Astrocyte (in vitro differentiated cells and primary cell): ENCODE measurements at regions not wholly inside any gene's neighbourhood (a gene's known extent, or its start where the extent isn't known, plus 50 kb on each side); places are given as distances from the start of the nearest gene placed in this dataset.
A peak's percentile ranks its signal among the peaks of the same experiment; 100 is the strongest.

Experiments
- DNase-seq: peaks from one replicate; pipeline ENCODE4 v3.0.0-alpha.2; 2010; ENCODE audit warnings: low read depth
- FAIRE-seq: peaks from 2 replicates; lab custom pipeline; 2011; peaks lifted over from hg19 to GRCh38; lab: Jason Lieb, UNC
- H2AFZ ChIP-seq: 2 replicates; pipeline ENCODE4 v1.6.0; 2012; ENCODE audit warnings: low read depth, low read length, inconsistent platforms
- H3K27ac ChIP-seq: 2 replicates; pipeline ENCODE4 v1.5.1; 2011; ENCODE audit warnings: low read depth, low read length, inconsistent platforms
- H3K27me3 ChIP-seq: 2 replicates; pipeline ENCODE4 v1.6.0; 2011; ENCODE audit warnings: low read length, inconsistent platforms; ENCODE audit not compliant: insufficient read depth
- H3K36me3 ChIP-seq: 2 replicates; pipeline ENCODE4 v1.5.1; 2011; ENCODE audit warnings: low read length, inconsistent platforms; ENCODE audit not compliant: insufficient read depth
- H3K4me1 ChIP-seq: 2 replicates; pipeline ENCODE4 v1.5.1; 2011; ENCODE audit warnings: low read length, inconsistent platforms; ENCODE audit not compliant: insufficient read depth
- H3K4me2 ChIP-seq: 2 replicates; pipeline ENCODE4 v1.6.0; 2012; ENCODE audit warnings: low read length, inconsistent platforms
- H3K4me3 ChIP-seq: 2 replicates; pipeline ENCODE4 v1.5.1; 2011; ENCODE audit warnings: low read depth, mild to moderate bottlenecking, low read length, inconsistent platforms; ENCODE audit not compliant: insufficient read depth
- H3K79me2 ChIP-seq: 2 replicates; pipeline ENCODE4 v1.6.0; 2012; ENCODE audit warnings: mild to moderate bottlenecking, low read length, inconsistent platforms; ENCODE audit not compliant: insufficient read depth
- H3K9ac ChIP-seq: 2 replicates; pipeline ENCODE4 v1.6.0; 2012; ENCODE audit warnings: mild to moderate bottlenecking, low read length, inconsistent platforms
- H3K9me3 ChIP-seq: 2 replicates; pipeline ENCODE4 v1.5.1; 2012; ENCODE audit warnings: low read depth, mild to moderate bottlenecking, low read length, inconsistent platforms; ENCODE audit not compliant: insufficient read depth
- H4K20me1 ChIP-seq: 2 replicates; pipeline ENCODE4 v1.6.0; 2012; ENCODE audit warnings: low read length, inconsistent platforms; ENCODE audit not compliant: insufficient read depth
- H3K27ac Mint-ChIP-seq: one replicate; pipeline ENCODE4 v1.8.0; 2021; ENCODE audit warnings: mild to moderate bottlenecking, mixed read lengths; ENCODE audit not compliant: unreplicated experiment
- H3K27me3 Mint-ChIP-seq: one replicate; pipeline ENCODE4 v1.8.0; 2021; ENCODE audit warnings: low read depth, mixed read lengths; ENCODE audit not compliant: unreplicated experiment
- H3K36me3 Mint-ChIP-seq: one replicate; pipeline ENCODE4 v1.8.0; 2021; ENCODE audit warnings: low read depth, mixed read lengths; ENCODE audit not compliant: unreplicated experiment
- H3K4me1 Mint-ChIP-seq: one replicate; pipeline ENCODE4 v1.8.0; 2021; ENCODE audit warnings: low read depth, mixed read lengths; ENCODE audit not compliant: unreplicated experiment
- H3K4me3 Mint-ChIP-seq: one replicate; pipeline ENCODE4 v1.8.0; 2021; ENCODE audit warnings: mild to moderate bottlenecking, moderate library complexity, mixed read lengths; ENCODE audit not compliant: unreplicated experiment
- H3K9me3 Mint-ChIP-seq: one replicate; pipeline ENCODE4 v1.8.0; 2021; ENCODE audit warnings: mild to moderate bottlenecking, mixed read lengths; ENCODE audit not compliant: unreplicated experiment
- EZH2 ChIP-seq: IDR thresholded peaks from 2 replicates; pipeline ENCODE4 v1.6.1; 2012; ENCODE audit warnings: mild to moderate bottlenecking, low read length, inconsistent platforms; ENCODE audit not compliant: insufficient read depth
- TF ChIP-seq, protein P1 (sequence below): IDR thresholded peaks from 2 replicates; pipeline ENCODE4 v1.5.1; 2011; ENCODE audit warnings: low read depth, mild to moderate bottlenecking, inconsistent platforms, low read length, moderate library complexity; ENCODE audit not compliant: insufficient read depth

DNA sequence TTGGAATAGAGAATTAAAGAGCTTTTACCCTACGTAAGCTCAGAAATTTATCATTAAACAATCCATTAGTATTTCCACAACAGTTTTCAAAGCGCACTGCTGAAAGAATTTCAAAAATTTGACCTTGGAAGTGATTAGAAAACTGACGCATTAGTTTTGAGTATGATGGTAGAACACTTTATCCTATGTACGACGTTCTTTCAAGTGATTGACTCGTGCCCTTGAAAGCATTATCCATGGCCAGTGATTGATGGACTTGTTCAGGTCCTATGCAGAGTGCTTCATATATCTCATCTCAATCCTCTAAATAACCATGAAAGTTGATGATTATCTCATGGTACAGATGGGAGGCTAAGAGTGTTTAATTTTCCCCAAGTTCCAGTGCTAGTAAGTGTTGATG is 697.2 kb downstream of the USP25 start:
- Mint-ChIP-seq H3K27ac (no peak overlapping the region), H3K4me1 (no peaks in the 10 kb centered on the region), H3K4me3 (no peak overlapping the region), H3K36me3 (no peaks in the 10 kb centered on the region), H3K9me3 (no peaks in the 10 kb centered on the region), H3K27me3 (no peaks in the 10 kb centered on the region)
- peaks cover 90% of the 10 kb centered on the region for H3K79me2 ChIP-seq
- TF ChIP-seq, protein P1, sequence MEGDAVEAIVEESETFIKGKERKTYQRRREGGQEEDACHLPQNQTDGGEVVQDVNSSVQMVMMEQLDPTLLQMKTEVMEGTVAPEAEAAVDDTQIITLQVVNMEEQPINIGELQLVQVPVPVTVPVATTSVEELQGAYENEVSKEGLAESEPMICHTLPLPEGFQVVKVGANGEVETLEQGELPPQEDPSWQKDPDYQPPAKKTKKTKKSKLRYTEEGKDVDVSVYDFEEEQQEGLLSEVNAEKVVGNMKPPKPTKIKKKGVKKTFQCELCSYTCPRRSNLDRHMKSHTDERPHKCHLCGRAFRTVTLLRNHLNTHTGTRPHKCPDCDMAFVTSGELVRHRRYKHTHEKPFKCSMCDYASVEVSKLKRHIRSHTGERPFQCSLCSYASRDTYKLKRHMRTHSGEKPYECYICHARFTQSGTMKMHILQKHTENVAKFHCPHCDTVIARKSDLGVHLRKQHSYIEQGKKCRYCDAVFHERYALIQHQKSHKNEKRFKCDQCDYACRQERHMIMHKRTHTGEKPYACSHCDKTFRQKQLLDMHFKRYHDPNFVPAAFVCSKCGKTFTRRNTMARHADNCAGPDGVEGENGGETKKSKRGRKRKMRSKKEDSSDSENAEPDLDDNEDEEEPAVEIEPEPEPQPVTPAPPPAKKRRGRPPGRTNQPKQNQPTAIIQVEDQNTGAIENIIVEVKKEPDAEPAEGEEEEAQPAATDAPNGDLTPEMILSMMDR = no peak
- TF ChIP-seq EZH2 = no peak
- H3K4me2 ChIP-seq = peak overlapping the region; percentile 8
- no peak overlapping the region for H3K27ac ChIP-seq
- no peak overlapping the region for H3K9ac ChIP-seq
- H3K27me3 ChIP-seq = no peaks in the 10 kb centered on the region
- DNase-seq (peak; percentile 53), FAIRE-seq (no peak)
- H3K4me3 ChIP-seq = no peak overlapping the region
- H3K9me3 ChIP-seq = no peaks in the 10 kb centered on the region
- H2AFZ ChIP-seq = no peak overlapping the region
- peaks cover 22% of the 10 kb centered on the region for H3K4me1 ChIP-seq
- peaks cover 6% of the 10 kb centered on the region for H4K20me1 ChIP-seq
- H3K36me3 ChIP-seq = no peaks in the 10 kb centered on the region

DNA sequence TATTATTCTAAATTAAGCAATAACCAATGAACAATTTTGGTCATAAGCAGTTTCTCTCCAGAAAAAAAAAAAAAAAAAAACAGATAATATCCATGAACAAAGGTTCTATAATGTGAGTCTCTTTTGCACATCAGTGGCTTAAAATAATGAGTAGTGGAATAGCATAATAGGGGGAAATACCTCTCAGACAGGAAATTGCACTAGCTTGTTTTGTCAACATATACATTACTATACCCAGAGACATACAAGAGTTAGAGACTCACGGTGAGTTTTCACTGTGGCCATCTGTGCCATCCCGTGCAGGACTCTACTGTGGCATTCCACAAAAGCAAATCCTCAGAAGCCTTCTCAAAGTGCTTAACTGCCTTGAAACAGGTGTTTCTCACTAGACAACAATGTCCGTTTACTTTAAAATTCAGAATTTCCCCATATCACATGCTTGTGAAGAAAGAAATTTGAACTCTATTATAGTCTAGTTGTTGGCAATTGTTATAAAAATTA is 697.9 kb downstream of the USP25 start:
- FAIRE-seq (no peak), DNase-seq (no peak)
- Histone ChIP-seq H3K27ac (no peak overlapping the region), H3K9me3 (no peaks in the 10 kb centered on the region), H3K4me3 (no peak overlapping the region), H3K36me3 (no peaks in the 10 kb centered on the region), H3K79me2 (peaks cover 84% of the 10 kb centered on the region), H4K20me1 (peaks cover 6% of the 10 kb centered on the region), H3K4me1 (peaks cover 22% of the 10 kb centered on the region), H3K27me3 (no peaks in the 10 kb centered on the region), H2AFZ (no peak overlapping the region), H3K4me2 (no peak overlapping the region), H3K9ac (no peak overlapping the region)
- Mint-ChIP-seq H3K4me3 (no peak overlapping the region), H3K27ac (no peak overlapping the region), H3K36me3 (no peaks in the 10 kb centered on the region), H3K27me3 (no peaks in the 10 kb centered on the region), H3K4me1 (no peaks in the 10 kb centered on the region), H3K9me3 (no peaks in the 10 kb centered on the region)
- TF ChIP-seq, protein P1 = no peak
- no peak for TF ChIP-seq EZH2

DNA sequence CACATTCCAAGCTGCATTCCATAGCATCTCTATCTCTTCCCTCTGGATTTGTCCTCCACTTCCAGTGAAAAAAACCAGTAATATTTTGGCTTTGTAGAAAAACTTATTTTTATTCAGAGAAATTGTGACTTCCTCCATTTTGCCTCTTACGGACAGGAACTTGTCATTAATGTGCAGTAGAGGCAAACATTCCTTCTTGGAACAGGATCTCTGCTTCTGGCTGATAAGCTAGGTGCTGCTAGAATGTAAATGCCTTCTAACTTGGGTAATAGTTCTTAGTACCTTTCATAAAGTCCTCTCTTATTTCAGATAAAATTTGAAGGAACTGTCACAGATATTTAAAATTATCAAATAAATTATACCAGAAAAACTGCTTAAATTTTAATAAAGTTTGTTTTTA is 707.8 kb downstream of the USP25 start:
- no peaks in the 10 kb centered on the region for H3K36me3 Mint-ChIP-seq
- H2AFZ ChIP-seq = no peak overlapping the region
- TF ChIP-seq EZH2 = no peak
- TF ChIP-seq, protein P1 = no peak
- H3K4me2 ChIP-seq = no peak overlapping the region
- no peaks in the 10 kb centered on the region for H3K27me3 ChIP-seq
- H3K4me3 ChIP-seq = no peak overlapping the region
- FAIRE-seq (no peak), DNase-seq (no peak)
- no peaks in the 10 kb centered on the region for H3K9me3 Mint-ChIP-seq
- H4K20me1 ChIP-seq = no peaks in the 10 kb centered on the region
- no peak overlapping the region for H3K4me3 Mint-ChIP-seq
- no peak overlapping the region for H3K27ac Mint-ChIP-seq
- no peak overlapping the region for H3K27ac ChIP-seq
- no peaks in the 10 kb centered on the region for H3K36me3 ChIP-seq
- no peaks in the 10 kb centered on the region for H3K27me3 Mint-ChIP-seq
- no peaks in the 10 kb centered on the region for H3K9me3 ChIP-seq
- H3K9ac ChIP-seq = no peak overlapping the region
- no peaks in the 10 kb centered on the region for H3K4me1 ChIP-seq
- no peaks in the 10 kb centered on the region for H3K4me1 Mint-ChIP-seq
- peaks cover 17% of the 10 kb centered on the region for H3K79me2 ChIP-seq
